HG03442 (cell line): ENCODE measurements at regions not wholly inside any gene's neighbourhood (a gene's known extent, or its start where the extent isn't known, plus 50 kb on each side); places are given as distances from the start of the nearest gene placed in this dataset.

ENCODE experiments used
- ATAC-seq: cut with Tn5 transposase; IDR thresholded peaks from one replicate; pipeline ENCODE4 v1.9.1; 2021; ENCODE audit warnings: mild to moderate bottlenecking, moderate library complexity; ENCODE audit not compliant: unreplicated experiment

DNA sequence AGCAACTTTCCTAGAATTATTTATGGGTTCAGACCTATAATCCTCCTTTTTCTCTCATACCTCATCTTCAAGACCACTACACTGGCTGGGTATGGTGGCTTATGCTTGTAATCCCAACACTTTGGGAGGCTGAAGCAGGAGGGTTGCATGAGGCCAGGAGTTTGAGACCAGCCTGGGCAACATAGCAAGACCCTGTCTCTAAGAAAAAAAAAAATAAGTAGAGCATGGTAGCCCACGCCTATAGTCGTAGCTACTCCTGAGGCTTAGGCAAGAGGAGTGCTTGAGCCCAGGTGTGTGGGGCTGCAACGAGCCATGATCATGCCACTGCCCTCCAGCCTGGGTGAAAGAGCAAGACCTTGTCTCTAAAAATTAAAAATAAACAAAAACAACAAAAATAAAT, 832.4 kb downstream of the PCDH18 start:
- no peak for ATAC-seq

DNA sequence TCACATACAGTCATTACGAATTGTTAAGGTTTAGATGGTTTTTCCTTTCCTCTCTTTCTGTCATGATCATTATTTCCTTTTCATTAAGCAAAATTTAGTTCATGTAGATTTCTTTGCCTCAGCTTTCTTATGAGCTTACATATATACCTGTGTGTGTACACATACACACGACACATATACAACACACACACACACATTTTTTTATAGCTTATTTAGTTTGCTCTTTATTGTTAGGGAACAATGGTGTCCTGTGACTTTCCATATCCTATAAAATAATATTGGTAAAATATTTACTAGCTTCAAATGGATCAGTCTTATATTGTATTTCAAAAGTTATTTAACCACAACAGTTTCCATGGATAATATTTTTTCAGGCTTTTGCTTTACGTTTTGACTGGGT, 840.7 kb downstream of the PCDH18 start:
- ATAC-seq, result no peak

DNA sequence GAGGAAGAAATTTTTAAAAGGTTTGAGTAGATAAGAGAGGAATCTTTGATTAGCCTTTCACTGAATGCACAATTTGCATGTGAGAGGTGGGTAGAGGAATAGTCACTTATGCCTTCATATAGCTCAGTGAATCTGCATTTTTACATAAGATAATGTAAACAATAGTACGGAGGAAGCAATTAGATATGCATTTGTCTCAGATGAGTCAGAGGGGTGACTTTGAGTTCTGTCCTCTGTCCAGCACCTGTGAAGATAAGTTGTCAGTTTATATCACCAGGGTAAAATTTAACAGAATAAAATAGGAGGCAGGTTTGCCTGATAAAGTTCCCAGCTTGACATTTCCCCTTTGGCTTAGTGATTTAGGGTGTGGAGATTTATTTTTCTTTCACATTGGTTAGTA, 841.9 kb downstream of the PCDH18 start:
- no peak for ATAC-seq

DNA sequence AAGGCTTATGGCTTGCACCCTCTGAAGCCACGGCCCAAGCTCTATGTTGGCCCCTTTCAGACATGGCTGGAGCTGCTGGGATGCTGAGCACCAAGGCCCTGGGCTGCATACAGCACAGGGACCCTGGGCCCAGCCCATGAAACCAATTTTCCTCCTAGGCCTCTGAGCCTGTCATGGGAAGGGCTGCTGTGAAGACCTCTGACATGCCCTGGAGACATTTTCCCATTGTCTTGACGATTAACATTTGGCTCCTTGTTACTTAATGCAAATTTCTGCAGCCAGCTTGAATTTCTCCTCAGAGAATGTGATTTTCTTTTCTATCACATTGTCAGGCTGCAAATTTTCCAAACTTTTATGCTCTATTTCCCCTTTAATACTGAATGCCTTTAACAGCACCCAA, 844.7 kb downstream of the PCDH18 start:
- no peak for ATAC-seq

DNA sequence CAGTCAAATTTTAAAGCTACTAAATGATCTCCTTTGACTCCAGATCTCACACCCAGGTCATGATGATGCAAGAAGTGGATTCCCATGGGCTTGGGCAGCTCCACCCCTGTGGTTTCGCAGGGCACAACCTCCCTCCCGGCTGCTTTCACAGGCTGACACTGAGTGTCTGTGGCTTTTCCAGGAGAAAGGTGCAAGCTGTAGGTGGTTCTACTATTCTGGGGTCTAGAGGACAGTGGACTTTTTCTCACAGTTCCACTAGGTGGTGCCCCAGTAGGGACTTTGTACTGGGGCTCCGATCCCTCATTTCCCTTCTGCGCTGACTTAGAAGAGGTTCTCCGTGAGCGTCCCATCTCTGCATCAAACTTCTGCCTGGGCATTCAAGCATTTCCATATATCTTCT, 845.2 kb downstream of the PCDH18 start:
- no peak for ATAC-seq

DNA sequence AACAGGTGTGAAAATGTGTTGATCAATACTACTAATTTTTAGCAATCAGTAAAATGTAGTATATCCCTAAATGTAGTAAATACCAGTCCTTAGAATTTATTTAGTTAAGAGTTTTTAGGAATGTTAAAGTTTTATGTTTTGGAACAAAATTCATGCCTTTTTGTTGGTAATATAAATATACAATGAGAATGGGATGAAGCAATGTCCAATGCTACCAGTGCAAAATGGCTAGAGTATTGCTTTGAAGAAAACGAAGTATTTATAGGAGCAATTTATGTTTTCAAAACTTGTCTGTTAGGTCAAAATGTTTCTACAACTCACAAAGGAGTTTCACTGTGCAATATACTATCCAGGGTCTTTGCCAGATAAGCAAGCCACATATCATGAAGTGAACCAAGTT, 851.5 kb downstream of the PCDH18 start:
- no peak for ATAC-seq

DNA sequence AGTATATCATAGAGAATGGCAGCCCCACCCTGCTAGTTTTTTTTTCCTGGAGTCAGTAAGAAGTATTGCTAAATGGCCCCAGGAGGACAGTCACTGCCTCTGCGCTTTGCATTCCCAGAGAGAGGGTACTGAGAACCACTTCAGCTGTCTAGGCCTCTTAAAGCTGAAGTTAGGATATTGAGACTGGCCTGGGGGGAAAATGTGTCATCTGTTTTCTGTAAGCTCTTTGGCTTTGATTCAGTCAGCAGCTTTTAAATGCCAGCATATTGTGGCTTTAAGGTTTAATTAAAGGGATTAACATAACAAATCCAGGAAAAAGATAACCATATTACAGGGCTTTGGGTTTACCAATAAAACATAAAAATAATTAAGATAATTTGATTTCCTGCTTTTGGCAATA, 852.0 kb downstream of the PCDH18 start:
- no peak for ATAC-seq

DNA sequence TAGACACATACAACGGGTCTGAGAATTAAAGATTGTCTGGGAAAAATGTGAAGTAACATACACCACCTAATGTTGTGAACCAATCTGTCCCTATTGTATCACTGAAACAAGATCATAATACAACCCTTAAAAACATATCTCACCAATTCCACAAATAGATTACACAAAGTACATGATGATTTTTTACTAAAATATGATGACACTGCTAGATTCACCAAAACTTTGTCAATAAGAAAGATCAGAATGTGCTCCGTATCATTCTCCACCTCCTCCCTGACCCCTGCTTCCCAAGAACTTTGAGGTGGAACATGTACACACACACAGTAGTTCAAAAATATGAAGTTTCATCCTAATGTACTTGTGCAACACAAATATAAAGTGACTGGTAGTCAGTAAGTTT, 862.0 kb downstream of the PCDH18 start:
- ATAC-seq, result no peak

DNA sequence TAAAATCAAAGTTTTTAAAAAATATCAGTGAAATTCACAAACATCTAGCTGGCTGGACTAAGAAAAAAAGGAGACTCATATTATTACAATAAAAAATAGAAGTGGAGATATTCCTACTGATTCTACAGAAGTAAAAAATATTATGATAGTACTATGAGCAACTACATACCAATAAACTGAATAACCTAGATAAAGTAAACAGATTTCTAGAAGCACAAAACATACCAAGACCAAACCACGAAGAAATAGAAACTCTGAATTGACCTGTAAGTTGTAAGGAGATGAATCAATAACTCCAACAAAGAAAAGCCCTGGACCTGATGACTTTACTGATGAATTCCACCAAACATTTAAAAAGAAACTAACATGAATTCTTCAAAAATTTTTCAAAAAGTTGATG, 867.3 kb downstream of the PCDH18 start:
- no peak for ATAC-seq

DNA sequence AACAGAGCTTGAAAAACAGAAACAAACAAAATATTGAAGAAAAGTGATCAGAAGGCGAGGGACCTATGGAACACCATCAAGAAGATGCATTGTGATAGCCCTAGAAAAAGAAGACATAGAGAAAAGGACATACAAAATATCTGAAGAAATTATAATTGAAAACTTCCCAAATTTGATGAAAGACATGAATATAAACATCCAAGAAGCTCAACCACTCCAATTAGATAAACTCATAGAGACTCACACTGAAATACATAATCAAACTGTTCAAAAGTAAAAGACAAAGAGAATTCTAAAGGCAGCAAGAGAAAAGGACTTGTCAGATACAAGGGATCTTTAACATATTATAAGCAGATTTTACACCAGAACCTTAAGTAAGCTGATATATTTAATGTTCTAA, 869.8 kb downstream of the PCDH18 start:
- no peak for ATAC-seq

DNA sequence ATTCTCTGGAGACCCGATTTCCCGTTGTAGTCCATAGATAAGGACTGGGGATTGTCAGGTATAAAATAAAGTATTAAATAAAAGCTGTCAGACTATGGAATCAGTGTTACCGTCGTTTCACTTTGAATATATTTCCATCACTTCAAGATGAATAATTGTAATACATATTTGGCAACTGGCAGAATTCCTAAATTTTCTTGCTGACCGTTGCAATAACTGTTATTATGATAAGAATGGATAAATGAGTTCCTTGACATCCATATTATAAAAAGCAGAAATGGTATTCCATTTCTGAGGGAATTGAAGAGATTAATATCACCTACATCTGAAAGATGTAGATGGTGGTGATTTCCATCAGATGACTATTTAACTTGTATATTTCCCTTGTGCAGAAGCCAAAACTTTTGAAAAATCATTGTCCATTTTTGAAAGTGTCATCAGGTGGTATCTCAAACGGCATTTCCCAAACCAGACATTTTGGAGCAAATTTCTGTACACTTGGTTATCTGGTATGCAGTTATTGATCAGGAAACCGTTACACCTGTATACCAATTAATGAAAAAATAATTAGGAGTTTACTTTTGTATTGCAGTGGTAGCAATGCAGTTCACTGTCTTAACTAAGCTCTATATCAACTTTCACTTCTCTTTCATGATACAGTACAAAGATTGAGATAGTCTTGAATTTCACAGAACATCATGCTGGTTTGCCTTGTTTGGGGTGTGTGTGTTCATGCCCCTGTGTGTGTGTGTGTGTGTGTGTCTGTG, 878.5 kb downstream of the PCDH18 start:
- no peak for ATAC-seq

DNA sequence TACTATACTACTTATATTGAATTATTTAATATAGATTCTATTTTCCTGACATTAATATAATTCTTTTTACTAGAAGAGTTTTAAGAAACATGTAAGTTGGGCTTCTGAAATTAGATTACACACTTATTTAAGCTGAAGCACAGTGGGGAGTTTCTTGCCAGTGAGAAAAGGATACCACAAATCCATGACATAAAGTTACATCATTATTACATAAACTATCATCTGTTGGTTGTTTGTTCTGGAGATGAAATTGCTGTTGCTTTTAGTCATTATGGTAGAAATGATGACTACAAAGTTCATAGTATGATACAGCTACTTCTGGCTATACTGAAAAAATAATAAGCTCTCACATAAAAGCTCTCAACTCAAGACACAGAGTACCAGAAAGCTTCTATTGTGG, 880.4 kb downstream of the PCDH18 start:
- ATAC-seq, result no peak

DNA sequence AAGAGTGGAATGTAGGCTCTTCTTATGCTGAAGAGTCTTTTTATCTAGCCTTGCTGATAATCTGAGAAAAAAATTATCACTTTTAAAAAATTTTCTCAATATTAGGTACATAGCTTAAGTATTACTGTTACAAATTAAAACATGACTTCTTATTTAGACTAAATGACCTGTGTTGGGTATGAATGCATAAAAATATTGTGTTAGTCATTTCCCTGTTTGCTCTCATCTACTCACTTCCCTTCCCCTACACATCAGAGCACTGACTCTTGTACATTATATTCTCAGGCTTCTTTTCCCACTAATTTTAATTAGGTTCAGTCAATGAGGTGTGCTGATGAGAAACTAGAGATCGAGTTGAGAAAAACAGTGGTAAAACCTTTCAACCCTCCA, 881.0 kb downstream of the PCDH18 start:
- ATAC-seq, result no peak

DNA sequence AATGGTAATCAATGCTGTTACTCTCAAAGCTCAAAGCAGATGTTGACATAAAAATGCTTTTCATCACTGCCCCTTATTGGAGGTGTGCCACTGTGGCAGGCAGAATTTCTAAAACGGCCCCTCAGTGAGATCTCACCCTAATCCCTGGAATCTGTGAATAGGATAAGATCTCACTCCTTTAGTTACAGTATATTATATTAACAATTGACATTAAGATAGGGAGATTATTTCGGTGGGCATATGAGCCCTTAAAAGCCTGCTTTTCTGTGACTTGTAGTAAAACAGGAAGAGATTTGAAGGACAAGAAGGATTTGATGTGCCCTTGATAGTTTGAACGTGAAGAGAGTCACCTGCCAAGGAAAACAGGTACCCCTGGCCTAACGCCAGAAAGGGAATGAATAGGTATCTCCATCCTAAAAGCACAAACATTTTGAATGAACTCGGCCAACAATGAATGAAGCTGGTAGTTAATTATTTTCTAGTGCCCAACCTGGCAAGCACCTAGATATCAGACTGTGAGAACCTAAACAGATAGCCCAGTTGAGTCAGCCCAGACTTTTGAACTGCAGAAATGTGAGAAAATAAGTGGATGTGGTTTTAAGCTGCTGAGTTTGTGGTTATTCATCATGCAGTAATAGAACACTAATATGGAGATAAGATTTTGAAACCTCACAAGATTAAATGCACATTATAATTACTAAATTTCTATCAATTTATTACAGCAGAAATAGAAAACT, 881.6 kb downstream of the PCDH18 start:
- ATAC-seq, result peak; percentile 64

DNA sequence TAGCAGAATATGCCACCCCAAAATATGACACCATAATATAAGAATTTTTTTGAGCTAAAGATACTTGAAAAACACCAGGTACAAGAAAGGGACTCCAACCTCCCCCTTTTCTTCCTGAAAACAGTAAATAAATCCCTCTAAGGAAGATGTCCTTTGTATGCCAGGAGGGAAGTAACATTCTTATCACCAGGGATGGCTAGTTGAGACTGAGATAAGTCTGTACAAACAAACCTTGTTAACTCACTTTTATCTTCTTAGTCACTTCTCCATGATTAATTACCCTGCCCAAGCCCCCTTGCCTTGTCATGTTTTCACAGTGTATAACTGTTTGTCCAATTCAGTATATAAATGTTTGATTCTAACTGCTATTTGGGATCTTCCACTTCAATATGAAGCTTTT, 888.0 kb downstream of the PCDH18 start:
- no peak for ATAC-seq

DNA sequence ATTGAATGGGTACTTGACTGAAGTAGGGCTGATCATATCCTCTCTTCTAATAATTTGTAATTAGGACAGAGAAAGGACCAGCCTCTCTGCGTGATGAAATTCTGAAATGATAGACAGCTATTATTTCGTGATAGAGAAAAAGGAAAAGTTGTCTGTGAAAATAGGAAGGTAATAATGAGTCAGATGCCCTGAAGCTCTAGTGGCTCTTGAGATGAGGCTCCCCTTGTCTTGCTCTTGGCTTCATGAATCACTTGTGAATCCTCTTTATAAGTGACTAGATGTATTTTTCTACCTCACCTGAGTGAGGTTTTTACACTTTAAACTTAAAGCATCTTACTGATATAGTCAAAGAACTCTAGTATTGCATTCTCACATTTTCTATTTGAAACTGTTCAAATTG, 888.9 kb downstream of the PCDH18 start:
- ATAC-seq, result no peak

DNA sequence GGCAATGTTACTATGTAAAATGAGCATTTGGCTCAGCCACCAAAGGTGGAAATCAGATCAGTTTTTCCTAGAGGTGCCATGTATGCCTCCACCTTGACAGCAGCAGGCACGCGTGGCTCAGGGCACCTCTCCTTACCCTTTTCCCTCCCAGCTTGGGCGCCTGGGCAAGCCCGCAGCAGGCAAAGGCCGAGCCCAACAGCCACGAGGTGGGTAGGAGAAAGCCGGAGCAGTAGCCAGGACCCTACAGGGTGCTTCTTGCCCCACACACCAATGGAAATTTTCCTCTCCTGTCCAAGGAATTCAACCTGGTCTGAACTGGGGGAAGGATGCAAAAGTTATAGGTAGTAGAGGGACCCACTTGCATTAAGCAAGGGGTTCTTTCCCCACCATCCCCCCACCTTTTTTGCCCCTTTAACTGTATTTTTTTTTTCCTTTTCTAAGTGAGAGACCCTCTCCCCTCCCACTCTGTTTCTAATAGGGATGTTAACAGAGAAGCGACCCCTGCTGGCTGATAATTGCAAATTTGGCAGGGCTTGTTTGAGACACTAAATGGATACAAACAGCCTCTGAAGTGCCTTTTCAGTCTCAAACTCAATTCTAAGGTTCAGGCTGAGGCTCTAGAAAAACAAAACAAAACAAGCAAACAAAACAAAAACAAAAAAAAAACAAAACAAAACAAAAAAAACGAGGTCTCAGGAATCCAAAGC, 895.1 kb downstream of the PCDH18 start:
- ATAC-seq, result no peak

DNA sequence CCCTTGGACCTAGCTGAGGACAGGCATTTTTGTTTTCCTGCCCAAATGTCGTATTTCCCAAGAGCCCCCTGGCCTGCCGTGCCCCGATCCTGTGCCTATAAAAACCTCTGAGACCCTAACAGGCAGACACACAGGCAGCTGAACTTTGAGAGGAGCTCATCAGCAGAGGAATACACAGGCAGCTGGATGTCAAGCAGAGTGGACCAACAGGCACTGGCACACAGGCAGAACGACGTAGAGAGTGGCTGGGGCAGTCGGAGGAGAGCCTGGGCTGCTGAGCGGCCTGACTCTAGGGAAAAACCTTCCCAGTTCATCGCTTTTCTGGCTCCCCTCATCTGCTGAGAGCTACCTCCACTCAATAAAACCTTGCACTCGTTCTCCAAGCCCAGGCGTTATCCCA, 896.1 kb downstream of the PCDH18 start:
- no peak for ATAC-seq

DNA sequence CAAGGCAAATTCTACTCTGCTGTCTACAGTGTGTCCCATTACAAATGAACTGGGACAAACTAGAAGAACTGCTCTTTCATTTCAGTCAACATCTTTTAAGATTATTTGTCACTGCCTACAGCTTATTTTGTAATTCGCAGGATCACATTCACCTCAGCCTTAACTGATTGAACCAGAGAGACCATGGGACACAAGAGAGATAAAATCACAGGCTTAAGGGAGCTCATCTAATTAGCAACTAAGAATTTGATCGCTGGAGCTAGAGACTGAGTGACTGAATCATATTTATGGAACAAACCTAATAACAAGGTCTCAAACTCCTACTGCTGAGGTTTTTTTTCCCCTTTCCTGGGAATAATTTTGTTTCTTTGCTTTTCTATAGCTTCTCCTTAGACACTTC, 898.2 kb downstream of the PCDH18 start:
- no peak for ATAC-seq

DNA sequence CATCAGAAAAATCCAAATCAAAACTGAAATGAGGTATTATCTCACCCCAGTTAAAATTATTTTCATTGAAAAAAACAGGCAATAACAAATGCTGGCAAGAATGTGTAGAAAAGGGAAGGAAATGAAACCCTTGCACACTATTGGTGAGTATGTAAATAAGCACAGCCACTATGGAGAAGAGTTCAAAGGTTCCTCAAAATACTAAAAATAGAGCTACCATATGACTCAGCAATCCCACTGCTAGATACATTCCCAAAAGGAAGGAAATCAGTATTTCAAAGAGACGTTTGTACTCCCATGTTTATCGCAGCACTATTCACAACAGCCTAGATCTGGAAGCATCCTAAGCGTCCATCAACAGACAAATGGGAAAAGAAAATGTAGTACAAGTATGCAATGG, 932.4 kb downstream of the PCDH18 start:
- ATAC-seq, result no peak

DNA sequence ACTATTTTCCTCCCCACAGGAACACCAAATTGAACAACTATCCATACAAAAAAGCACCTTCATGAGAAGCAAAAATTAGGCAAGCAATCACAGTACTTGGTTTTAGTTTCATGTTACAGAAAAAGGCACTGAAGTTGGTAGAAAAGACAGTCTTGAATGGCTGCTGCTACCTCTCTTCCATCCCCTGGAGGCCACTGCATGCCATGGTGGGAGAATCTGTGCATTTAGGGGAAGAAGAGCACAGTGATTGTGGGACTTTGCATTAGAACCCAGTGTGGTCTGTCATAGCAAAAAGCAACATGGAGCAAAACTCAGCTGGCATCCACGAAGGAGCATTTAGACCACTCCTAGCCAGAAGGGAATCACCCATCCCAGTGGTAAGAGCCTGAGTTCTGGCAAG, 941.9 kb downstream of the PCDH18 start:
- ATAC-seq, result no peak

DNA sequence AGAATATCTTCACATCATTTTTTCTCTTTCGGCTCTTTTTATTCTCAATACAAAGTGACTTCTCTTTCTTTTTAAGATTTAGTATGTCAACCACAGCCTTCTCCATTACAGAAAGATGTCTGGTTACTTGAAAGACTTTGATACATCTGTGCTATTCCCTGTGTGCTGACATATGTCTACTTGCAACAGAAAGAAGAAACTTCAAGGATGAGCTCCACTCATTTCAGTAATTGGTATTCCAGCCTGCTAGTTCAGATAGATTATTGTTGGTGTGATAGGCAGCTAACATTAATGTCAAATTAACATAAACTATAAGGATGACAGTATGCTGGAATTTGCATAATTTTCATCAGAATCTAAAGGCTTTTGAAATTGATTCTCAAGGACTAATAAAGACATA, 948.7 kb downstream of the PCDH18 start:
- ATAC-seq, result no peak
